Adrenal gland (tissue), 9 donors: ENCODE measurements at regions not wholly inside any gene's neighbourhood (a gene's known extent, or its start where the extent isn't known, plus 50 kb on each side); places are given as distances from the start of the nearest gene placed in this dataset.

Source experiments
- DNase-seq, 7 donors: peaks; one replicate each; pipeline ENCODE4 v3.0.0-alpha.2; 2019 to 2020
- H3K27ac ChIP-seq, 5 donors: fragments of 200-600 bp; sonication (generic) in 4 of 5; 1 replicate in 3 of 5; 2 replicates in 2 of 5; pipeline versions ENCODE4 v1.5.1 to v1.8.0; 2016 to 2020; ENCODE audit warnings: mild to moderate bottlenecking in 1 of 5
- H3K27me3 ChIP-seq: fragments of 200-600 bp; 2 replicates; pipeline ENCODE4 v1.8.0; 2021
- H3K36me3 ChIP-seq, 2 donors: fragments of 200-600 bp; replicated peaks in 1 of 2; 1 replicate in 1 of 2; 2 replicates in 1 of 2; pipeline versions ENCODE4 v1.5.1 to v1.8.0; 2018 to 2022
- H3K4me1 ChIP-seq, 2 donors: fragments of 200-600 bp; replicated peaks in 1 of 2; 1 replicate in 1 of 2; 2 replicates in 1 of 2; pipeline versions ENCODE4 v1.5.1 to v1.8.0; 2018 to 2021
- H3K4me3 ChIP-seq, 4 donors: fragments of 200-600 bp; sonication (generic) in 3 of 4; one replicate each; pipeline ENCODE4 v1.5.1; 2016 to 2018
- H3K9me3 ChIP-seq, 3 donors: fragments of 200-600 bp; sonication (generic) in 1 of 3; replicated peaks in 1 of 3; 1 replicate in 2 of 3; 2 replicates in 1 of 3; pipeline versions ENCODE4 v1.5.1 to v1.8.0; 2016 to 2021
- POLR2A ChIP-seq, 2 donors: fragments of 450-650 bp; IDR thresholded peaks; one replicate each; pipeline ENCODE4 v1.6.1; 2017; ENCODE audit warnings: antibody characterized with exemption in 2 of 2, mild to moderate bottlenecking in 2 of 2, moderate library complexity in 1 of 2
- WGBS, 4 donors: extraction: QIAGEN DNeasy Blood & Tissue Kit in 2 of 4; methylation state at CpG; one replicate each; pipeline versions ENCODE4 v1.1.5 to v1.1.7; 2013 to 2017; 5-methylcytosine and 5-hydroxymethylcytosine counted together
- intact Hi-C, 2 donors: fragments of 100-400 bp; cut with DNase I; formaldehyde crosslinking; loops; one replicate each; pipeline versions ENCODE4 v1.14.1 to v1.15.0; 2022 to 2023
- TF ChIP-seq, protein P1 (sequence below), 6 experiments: fragments of 450-650 bp in 4 of 6; fragments of 200-600 bp in 2 of 6; sonication (generic) in 1 of 6; IDR thresholded peaks; 1 replicate in 5 of 6; 2 replicates in 1 of 6; pipeline versions ENCODE4 v1.5.1 to v1.8.0; 2016 to 2021; ENCODE audit warnings: antibody characterized with exemption in 6 of 6, mild to moderate bottlenecking in 2 of 6, moderate library complexity in 1 of 6
- donor health status: healthy with polysubstance abuse.
- donor health status: Bipolar disorder and iron deficiency.
- donor health status: DM: yes; HTN: yes; CAD: no.
- donor health status: DM: no; HTN: no; CAD: no.
- donor health status: DM: no; HTN: no; CAD: no.

DNA sequence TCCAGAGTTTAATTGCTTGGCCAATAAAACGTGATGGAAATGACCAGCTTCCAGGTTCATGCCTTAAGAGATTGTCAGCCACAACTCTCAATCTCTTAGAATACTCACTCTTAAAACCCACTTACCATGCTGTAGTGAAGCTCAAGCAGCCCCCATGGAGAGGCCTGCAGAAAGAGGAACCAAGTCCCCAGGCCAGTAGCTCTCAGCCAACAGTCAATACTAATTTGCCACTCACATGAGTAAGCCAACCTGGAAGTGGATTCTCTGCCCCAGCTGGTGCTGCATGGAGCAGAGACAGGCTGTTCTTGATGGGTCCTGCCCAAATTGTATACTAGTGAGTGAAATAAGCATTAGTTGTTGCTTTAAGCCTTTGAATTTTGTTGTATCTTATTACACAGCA lies 155.9 kb downstream of the OXSM start:
- no peak overlapping the region for H3K27ac ChIP-seq
- no peak overlapping the region for H3K4me3 ChIP-seq
- no peaks in the 10 kb centered on the region for H3K27me3 ChIP-seq
- no peaks in the 10 kb centered on the region for H3K4me1 ChIP-seq
- H3K36me3 ChIP-seq, result no peaks in the 10 kb centered on the region
- intact Hi-C loops, result no loop called here
- DNase-seq, result no peak
- no peak for TF ChIP-seq POLR2A (IDR thresholded peaks at IDR 0.05)
- TF ChIP-seq, protein P1, sequence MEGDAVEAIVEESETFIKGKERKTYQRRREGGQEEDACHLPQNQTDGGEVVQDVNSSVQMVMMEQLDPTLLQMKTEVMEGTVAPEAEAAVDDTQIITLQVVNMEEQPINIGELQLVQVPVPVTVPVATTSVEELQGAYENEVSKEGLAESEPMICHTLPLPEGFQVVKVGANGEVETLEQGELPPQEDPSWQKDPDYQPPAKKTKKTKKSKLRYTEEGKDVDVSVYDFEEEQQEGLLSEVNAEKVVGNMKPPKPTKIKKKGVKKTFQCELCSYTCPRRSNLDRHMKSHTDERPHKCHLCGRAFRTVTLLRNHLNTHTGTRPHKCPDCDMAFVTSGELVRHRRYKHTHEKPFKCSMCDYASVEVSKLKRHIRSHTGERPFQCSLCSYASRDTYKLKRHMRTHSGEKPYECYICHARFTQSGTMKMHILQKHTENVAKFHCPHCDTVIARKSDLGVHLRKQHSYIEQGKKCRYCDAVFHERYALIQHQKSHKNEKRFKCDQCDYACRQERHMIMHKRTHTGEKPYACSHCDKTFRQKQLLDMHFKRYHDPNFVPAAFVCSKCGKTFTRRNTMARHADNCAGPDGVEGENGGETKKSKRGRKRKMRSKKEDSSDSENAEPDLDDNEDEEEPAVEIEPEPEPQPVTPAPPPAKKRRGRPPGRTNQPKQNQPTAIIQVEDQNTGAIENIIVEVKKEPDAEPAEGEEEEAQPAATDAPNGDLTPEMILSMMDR (IDR thresholded peaks at IDR 0.05), result no peak
- WGBS, 4 donors, result 69 to 75% (median 73%) methylated on average over 1 of the region's 1 CpG
- no peaks in the 10 kb centered on the region for H3K9me3 ChIP-seq

DNA sequence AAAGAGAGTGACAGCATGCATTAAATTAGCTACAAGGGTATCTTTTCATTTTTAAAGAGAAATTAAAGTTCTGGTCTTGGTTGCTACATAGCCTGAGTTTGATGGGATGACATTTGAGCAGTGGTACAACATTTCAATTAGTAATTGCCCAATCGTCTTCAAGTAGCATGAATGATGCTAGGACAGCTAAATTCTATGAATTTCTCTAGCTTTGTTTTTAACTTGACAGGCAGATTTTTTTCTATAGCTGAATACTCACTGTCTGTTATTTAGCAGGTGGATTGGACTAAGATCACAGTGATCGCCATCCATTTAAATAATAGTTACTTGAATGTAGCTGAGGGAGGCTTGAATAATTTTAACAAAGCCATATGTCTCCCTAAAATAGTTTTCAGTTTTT lies 162.2 kb downstream of the OXSM start:
- no peak for DNase-seq
- Histone ChIP-seq H3K27ac (no peak overlapping the region), H3K4me1 (no peaks in the 10 kb centered on the region), H3K36me3 (no peaks in the 10 kb centered on the region), H3K4me3 (no peak overlapping the region), H3K9me3 (no peaks in the 10 kb centered on the region), H3K27me3 (no peaks in the 10 kb centered on the region)
- TF ChIP-seq, protein P1 (IDR thresholded peaks at IDR 0.05), result no peak
- TF ChIP-seq POLR2A (IDR thresholded peaks at IDR 0.05), result no peak
- intact Hi-C loops, result no loop called here
- WGBS, 4 donors, result 58 to 74% (median 64%) methylated on average over 2 of the region's 2 CpGs

DNA sequence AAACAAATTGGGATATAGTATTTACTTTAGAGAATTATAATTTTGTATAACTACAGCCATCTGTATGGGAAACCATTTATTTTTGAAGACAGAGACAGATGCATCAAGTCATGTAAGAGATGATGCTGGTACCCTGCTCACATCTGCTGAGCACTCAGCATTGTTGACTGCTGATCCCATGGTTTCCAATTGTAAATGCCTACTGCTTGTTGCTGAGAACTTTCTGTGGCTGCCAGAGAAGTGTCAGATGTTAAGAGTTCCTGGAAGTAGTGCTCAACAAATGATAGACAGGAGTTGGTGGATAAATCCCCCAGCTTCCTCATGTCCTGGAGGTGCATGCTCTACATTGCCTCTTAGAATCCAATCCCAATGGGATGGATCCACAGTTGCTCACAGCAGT lies 167.1 kb downstream of the OXSM start:
- TF ChIP-seq, protein P1 (IDR thresholded peaks at IDR 0.05), result no peak
- no peak for TF ChIP-seq POLR2A (IDR thresholded peaks at IDR 0.05)
- Histone ChIP-seq H3K4me3 (no peak overlapping the region), H3K4me1 (no peaks in the 10 kb centered on the region), H3K27me3 (no peaks in the 10 kb centered on the region), H3K36me3 (no peaks in the 10 kb centered on the region), H3K9me3 (no peaks in the 10 kb centered on the region), H3K27ac (no peak overlapping the region)
- intact Hi-C loops, result no loop called here
- DNase-seq, result no peak

DNA sequence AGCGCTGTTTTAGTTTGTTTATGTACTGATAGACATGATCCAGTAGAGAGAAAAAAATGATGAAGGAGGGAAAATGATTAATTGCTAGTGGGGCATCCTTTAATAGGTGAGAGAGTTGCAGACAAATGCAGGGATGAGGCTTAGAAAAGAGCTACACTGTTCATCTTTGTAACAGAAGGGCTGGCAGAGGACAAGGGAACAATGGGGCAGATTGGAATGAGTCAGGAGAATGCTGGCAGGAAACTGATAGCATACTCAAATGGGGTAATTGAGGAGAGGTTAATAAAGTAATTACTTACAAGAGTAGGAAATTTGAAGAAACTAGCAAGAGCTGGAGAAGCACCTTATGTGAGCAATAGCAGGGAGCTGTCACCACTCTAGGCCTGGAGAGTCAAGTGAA lies 170.9 kb downstream of the OXSM start:
- no peak for TF ChIP-seq POLR2A (IDR thresholded peaks at IDR 0.05)
- TF ChIP-seq, protein P1 (IDR thresholded peaks at IDR 0.05), result no peak
- H3K27me3 ChIP-seq, result no peaks in the 10 kb centered on the region
- no peak for DNase-seq
- H3K4me1 ChIP-seq, result no peaks in the 10 kb centered on the region
- no peak overlapping the region for H3K27ac ChIP-seq
- no peaks in the 10 kb centered on the region for H3K9me3 ChIP-seq
- no peaks in the 10 kb centered on the region for H3K36me3 ChIP-seq
- intact Hi-C loops, result no loop called here
- H3K4me3 ChIP-seq, result no peak overlapping the region
- WGBS, 4 donors, result 86 to 93% (median 92%) methylated on average over 1 of the region's 1 CpG
